Fibroblast of lung (primary cell): ENCODE measurements at regions not wholly inside any gene's neighbourhood (a gene's known extent, or its start where the extent isn't known, plus 50 kb on each side); places are given as distances from the start of the nearest gene placed in this dataset.

Experiments used
- CTCF ChIP-seq, 2 donors: IDR thresholded peaks in 1 of 2; conservative IDR thresholded peaks in 1 of 2; 1 replicate in 1 of 2; 2 replicates in 1 of 2; pipeline ENCODE4 v1.5.1; 2011 to 2012; ENCODE audit warnings: low read length in 2 of 2, control low read depth in 1 of 2, inconsistent platforms in 1 of 2, low read depth in 1 of 2, mild to moderate bottlenecking in 1 of 2
- EZH2 ChIP-seq: IDR thresholded peaks from 2 replicates; pipeline ENCODE4 v1.5.1; 2012; ENCODE audit warnings: low read length, control low read depth, mild to moderate bottlenecking; ENCODE audit errors: missing control alignments

- no peak for TF ChIP-seq CTCF (conservative IDR thresholded peaks at IDR 0.05 in 1 of 2, IDR thresholded peaks at IDR 0.05 in 1 of 2; ENCODE audit: low read depth in 1 of 2, low read length in 2 of 2)
- no peak for TF ChIP-seq EZH2
Measured at GRCh38 chr5:117010574-117010973, 436.0 kb upstream of the SEMA6A start.
